Skeletal muscle cell (primary cell): ENCODE measurements at regions not wholly inside any gene's neighbourhood (a gene's known extent, or its start where the extent isn't known, plus 50 kb on each side); places are given as distances from the start of the nearest gene placed in this dataset.

Source experiments
- DNase-seq: peaks from one replicate; pipeline ENCODE4 v3.0.0-alpha.2; 2010; ENCODE audit warnings: low read depth
- H3K4me3 ChIP-seq: 2 replicates; pipeline ENCODE4 v1.5.1; 2011; ENCODE audit warnings: low read depth, mild to moderate bottlenecking, control low read depth, low read length, moderate library complexity

- no peak for DNase-seq
- no peak overlapping the region for H3K4me3 ChIP-seq
Observed at GRCh38 chr10:3944591-3944990, 159.6 kb upstream of the KLF6 start.

DNA sequence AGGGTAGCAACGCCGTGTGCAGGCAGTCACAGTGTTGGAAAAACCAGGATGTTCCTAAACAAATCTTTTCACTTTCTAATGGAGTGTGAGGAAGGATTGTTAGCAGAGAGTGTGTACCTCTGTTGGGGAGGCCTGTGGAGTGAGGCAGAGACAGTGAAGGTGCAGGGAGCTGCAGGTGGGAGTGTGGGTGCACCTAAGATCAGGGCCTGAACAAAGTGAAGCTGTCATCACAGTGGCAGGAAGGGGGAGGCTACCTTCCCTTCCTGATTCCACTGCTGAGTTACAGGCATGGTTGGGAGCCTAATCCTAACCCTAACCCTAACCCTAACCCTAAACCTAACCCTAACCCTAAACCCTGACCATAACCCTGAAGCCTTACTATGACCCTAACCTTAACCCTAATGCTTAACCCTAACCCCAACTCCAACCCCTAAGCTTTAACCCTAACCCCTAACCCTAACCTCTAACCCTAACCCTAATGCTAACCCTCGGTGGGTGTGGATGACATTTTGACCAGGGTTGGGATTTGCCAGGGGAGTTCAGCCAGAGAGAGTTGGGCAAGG lies 158.8 kb upstream of the KLF6 start:
- DNase-seq = no peak
- H3K4me3 ChIP-seq = no peak overlapping the region

- no peak for DNase-seq
- H3K4me3 ChIP-seq = no peak overlapping the region
Observed at GRCh38 chr10:3942937-3943489, 158.0 kb upstream of the KLF6 start.

- H3K4me3 ChIP-seq = no peak overlapping the region
- no peak for DNase-seq
Observed at GRCh38 chr10:3941676-3942075, 156.7 kb upstream of the KLF6 start.

GRCh38 chr10:3936422-3937040 lies 151.5 kb upstream of the KLF6 start:
- no peak overlapping the region for H3K4me3 ChIP-seq

DNA sequence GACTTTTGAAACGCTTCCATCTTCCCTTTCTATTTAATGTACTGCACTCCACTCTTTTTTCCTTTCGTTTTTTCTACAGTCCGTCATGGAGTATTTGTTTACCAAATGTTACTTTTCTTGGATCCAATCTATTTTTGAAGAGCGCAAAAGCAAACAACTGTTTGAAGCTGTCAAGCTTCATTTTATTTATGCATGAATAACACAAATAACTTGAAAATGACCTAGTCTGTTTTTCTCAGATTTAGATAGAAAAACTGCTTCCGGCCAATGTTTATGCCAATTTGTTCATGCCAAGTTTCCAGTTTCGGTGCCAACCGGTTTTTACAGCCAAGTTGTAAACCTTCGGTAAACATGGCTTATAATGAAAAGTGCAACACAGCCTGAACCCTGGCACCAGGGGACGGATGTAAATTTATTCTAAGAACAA lies 150.9 kb upstream of the KLF6 start:
- no peak overlapping the region for H3K4me3 ChIP-seq
- no peak for DNase-seq

More at GRCh38 chr10:3936422-3937040, 151.5 kb upstream of the KLF6 start:
- DNase-seq = no peak

- no peak overlapping the region for H3K4me3 ChIP-seq
- DNase-seq = peak; percentile 27
Observed at GRCh38 chr10:3935141-3935540, 150.1 kb upstream of the KLF6 start.

- H3K4me3 ChIP-seq = no peak overlapping the region
- DNase-seq = no peak
Observed at GRCh38 chr10:3933733-3934132, 148.7 kb upstream of the KLF6 start.

GRCh38 chr10:3932597-3933375 lies 147.8 kb upstream of the KLF6 start:
- DNase-seq = no peak
- H3K4me3 ChIP-seq = no peak overlapping the region

GRCh38 chr10:3931901-3932300 lies 146.9 kb upstream of the KLF6 start:
- no peak overlapping the region for H3K4me3 ChIP-seq
- DNase-seq = no peak

GRCh38 chr10:3931224-3931623 lies 146.2 kb upstream of the KLF6 start:
- no peak for DNase-seq
- H3K4me3 ChIP-seq = no peak overlapping the region

- no peak for DNase-seq
- H3K4me3 ChIP-seq = no peak overlapping the region
Observed at GRCh38 chr10:3928569-3928968, 143.6 kb upstream of the KLF6 start.

DNA sequence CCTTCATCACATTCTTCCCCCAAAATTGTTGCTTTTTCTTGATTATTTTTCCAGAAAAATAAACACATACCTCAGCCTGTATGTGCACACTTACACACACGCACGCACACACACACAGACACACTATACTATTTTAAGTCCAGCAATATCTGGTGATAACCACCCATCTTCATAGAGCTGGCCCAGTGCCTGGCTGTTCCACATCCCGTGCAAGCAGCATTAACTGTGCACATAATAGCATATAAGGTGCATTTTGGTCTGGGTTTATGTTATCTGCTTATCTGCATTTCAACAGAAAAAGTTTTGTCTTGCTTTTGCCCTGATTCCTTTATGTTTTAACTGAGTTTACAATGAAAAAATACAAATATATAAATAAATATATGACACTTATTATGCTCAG lies 143.1 kb upstream of the KLF6 start:
- H3K4me3 ChIP-seq = no peak overlapping the region
- no peak for DNase-seq

DNA sequence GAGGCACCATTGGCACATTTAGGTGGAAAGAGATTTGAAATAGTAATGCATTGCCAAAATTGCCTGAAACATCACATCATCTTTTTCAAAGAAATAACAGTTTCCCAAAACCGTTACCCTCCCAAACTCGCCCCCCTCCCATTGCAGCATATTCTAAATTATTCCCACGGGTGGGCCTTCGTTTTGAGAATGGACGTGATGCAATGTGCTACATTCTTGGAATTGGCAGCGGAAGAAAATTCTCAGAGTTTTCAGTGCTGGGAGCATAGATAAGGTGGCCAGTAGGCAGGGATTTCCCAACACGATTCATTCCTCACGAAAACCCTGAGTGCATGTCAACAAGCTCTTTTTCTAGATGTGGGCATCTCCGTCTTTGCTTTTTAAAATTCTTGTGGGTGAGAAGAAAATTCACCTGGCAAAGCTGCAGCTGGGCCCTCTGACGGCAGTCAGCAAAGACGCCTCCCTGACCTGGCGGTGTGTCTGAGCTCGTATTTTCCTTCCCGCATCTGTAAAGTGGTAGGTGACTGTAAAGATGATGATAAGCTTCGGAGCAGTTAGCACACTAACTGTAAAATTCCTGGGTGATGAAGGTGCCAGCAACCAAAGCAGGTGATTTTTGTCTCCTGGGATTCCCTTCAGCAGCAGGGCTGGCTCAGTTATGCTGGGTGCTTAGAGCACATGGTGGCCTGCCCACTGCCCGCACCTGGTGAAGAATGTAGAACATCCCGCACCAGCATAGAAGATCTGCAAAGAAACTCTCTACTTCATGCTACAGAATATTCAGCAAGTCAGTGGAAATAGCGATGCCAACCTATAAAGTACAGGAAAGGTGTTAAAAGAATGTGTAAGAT lies 141.9 kb upstream of the KLF6 start:
- no peak overlapping the region for H3K4me3 ChIP-seq
- no peak for DNase-seq

DNA sequence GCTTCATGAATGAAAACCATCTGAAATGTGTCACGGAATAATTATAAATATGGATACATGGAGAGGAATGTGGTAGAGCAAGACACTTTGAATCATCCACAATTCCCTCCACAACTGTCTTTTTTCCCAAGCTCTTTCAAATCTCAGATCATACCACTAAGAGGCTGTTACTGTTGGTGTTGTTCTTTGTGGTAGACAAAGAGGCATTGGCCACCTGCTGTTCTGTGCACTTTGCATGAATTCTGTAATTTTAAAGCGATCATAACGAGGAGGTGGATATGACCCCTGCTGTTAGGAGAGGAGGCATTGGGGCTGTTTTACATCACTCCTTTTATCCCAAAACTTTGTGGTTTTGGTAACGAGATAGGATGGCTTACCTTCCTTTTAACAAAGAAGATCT lies 141.2 kb upstream of the KLF6 start:
- DNase-seq = no peak
- H3K4me3 ChIP-seq = no peak overlapping the region

DNA sequence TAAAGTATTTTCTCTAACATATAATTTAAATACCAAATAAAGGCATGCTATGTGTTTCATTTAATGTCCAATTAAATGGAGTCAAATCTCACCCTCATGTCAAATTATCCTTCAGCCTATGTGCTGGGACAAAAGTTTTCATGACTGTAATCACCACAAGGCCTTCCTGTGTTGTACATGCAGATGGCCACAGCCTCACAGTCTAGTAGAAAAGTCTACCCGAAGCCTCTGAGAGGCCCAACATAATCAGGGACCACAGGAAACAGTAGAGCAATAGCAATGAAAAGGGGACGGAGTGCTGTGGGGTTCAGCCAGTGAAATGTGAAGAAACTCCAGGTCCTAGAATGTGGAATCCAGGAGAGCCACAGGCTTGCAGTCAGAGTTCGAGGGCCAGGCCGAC lies 140.2 kb upstream of the KLF6 start:
- DNase-seq = no peak
- no peak overlapping the region for H3K4me3 ChIP-seq

GRCh38 chr10:3924344-3924743 lies 139.3 kb upstream of the KLF6 start:
- DNase-seq = peak; percentile 91
- no peak overlapping the region for H3K4me3 ChIP-seq

DNA sequence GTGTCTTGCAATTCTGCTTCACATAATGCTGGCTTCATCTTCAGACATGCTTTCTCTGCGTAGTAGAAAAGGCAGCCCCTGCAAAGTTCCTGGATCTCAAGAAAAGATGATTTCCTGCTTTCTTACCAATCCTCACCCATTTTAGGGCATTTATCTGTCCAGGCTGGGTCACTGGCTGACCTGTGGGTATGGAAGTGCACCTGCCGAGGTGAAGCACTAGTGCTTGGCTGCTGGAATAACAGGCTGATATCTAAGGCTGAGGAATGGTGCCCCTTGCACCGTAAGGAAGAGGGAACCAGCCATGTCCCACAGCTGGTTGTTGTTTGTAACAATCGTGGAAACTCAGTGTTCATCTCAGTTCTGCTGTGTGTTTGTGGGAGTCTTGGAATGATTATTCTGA lies 138.0 kb upstream of the KLF6 start:
- DNase-seq = no peak
- H3K4me3 ChIP-seq = no peak overlapping the region

DNA sequence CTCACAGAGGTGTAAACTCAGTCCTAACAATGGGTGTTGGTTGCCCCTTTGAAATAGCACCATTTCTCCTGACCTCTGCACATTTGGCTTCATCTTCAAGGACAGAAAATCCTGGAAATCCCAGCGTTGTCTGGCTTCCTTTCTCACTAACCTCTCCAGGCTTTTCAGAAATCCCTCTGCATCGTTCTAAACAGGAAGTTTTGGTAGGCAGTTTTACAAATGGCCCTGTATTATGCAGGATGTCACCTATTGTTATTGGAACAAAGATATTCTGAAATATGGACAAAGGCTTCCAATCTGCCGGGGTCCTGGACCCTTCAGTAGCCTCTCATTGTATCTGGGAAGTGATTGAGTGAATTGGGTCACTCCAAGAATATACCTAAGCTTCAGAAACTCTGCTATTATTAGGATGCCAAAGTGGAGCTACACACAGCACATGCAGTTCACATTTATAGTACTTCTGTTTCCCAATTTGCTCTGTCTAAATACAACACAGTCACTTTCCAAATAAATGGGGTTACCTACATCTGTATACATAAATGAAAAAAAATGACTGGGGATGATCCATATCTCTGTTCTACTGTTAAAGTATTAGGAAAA lies 134.8 kb upstream of the KLF6 start:
- no peak overlapping the region for H3K4me3 ChIP-seq

More for the DNA sequence above, 134.8 kb upstream of the KLF6 start:
- DNase-seq = no peak
